ENCODE measurements at regions not wholly inside any gene's neighbourhood (a gene's known extent, or its start where the extent isn't known, plus 50 kb on each side); places are given as distances from the start of the nearest gene placed in this dataset.

- peak; percentile 23 to 47 for DNase-seq
Observed at GRCh38 chr2:8541223-8541622, 140.6 kb upstream of the ID2 start.

GRCh38 chr2:8541636-8542035 is 140.2 kb upstream of the ID2 start:
- no peak for DNase-seq

- DNase-seq: no peak
Observed at GRCh38 chr2:8542381-8543059, 139.3 kb upstream of the ID2 start.

- DNase-seq: no peak
Observed at GRCh38 chr2:8543060-8543382, 138.8 kb upstream of the ID2 start.

GRCh38 chr2:8543383-8544170 is 138.3 kb upstream of the ID2 start:
- DNase-seq: peak; percentile 80 to 87

- peak; percentile 19 to 39 for DNase-seq
Observed at GRCh38 chr2:8544171-8544785, 137.6 kb upstream of the ID2 start.

- DNase-seq: peak; percentile 90 to 93
Observed at GRCh38 chr2:8544786-8545694, 136.8 kb upstream of the ID2 start.

- no peak for DNase-seq
Observed at GRCh38 chr2:8545695-8546611, 135.9 kb upstream of the ID2 start.

GRCh38 chr2:8546612-8547283 is 135.1 kb upstream of the ID2 start:
- DNase-seq: peak in 1 of 2 experiments; percentile 33

GRCh38 chr2:8547284-8548064 is 134.4 kb upstream of the ID2 start:
- no peak for DNase-seq

GRCh38 chr2:8548065-8548618 is 133.7 kb upstream of the ID2 start:
- DNase-seq: no peak

- DNase-seq: no peak
Observed at GRCh38 chr2:8548619-8549150, 133.2 kb upstream of the ID2 start.

GRCh38 chr2:8549273-8549922 is 132.5 kb upstream of the ID2 start:
- DNase-seq: no peak

- no peak for DNase-seq
Observed at GRCh38 chr2:8549942-8550341, 131.9 kb upstream of the ID2 start.

GRCh38 chr2:8550481-8550880 is 131.4 kb upstream of the ID2 start:
- no peak for DNase-seq

- DNase-seq: no peak
Observed at GRCh38 chr2:8550937-8551621, 130.8 kb upstream of the ID2 start.

GRCh38 chr2:8551622-8552074 is 130.2 kb upstream of the ID2 start:
- no peak for DNase-seq

GRCh38 chr2:8552293-8552801 is 129.5 kb upstream of the ID2 start:
- DNase-seq: no peak

All from activated CD4-positive, alpha-beta T cell treated with anti-CD3 and anti-CD28 coated beads, Interleukin-2, amount 50 U/mL, for 48 hours (primary cell).